ENCODE measurements at regions not wholly inside any gene's neighbourhood (a gene's known extent, or its start where the extent isn't known, plus 50 kb on each side); places are given as distances from the start of the nearest gene placed in this dataset.

DNA sequence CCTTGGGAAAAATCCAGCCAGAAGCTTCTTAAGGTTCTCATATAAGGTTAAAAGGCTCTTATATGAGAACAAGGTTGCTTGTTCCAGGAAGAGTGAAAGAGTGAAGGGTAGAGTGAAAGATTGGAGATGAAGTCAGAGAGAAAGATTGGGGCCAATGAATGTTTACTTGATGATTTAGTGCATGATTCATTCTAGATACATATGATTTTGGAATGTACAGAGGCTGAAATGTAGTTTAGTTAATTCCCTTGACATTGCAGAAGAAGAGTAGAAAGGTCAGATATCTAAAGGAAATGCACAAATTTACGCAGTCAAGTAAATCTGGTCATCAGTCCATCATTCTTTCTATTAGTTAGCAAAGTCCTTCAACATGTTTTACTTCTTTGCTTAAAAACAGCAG is 619.8 kb upstream of the ZNF717 start:
- TF ChIP-seq CTCF (IDR thresholded peaks at IDR 0.05) (no peak), ZFX (IDR thresholded peaks at IDR 0.05; ENCODE audit: borderline replicate concordance) (no peak)
